ENCODE measurements at regions not wholly inside any gene's neighbourhood (a gene's known extent, or its start where the extent isn't known, plus 50 kb on each side); places are given as distances from the start of the nearest gene placed in this dataset.

DNA sequence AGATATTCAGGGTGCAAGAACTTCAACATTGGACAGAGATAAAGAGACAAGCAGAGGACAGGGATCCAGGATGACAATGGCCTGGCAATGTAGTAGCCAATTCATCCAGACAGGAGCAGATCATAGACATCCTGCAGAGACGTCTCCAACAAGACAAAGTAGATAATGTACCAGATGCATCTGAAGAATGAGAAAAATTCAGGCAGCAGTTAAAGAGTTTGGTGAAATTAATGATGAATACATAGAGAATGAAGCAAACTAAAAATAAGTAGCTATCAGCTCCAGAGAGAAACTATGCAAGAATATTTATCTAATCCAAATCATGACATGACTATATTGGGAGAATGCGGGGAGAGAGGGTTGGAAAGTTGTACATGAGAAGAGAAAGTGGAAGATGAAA lies 278.4 kb upstream of the DACH1 start:
- no peak overlapping the region for H3K14ac ChIP-seq (ENCODE audit: low read length)
- no peak overlapping the region for H2BK120ac ChIP-seq (ENCODE audit: low read depth, low read length)
- H4K8ac ChIP-seq (ENCODE audit: low read depth, low read length), result no peak overlapping the region
- no peak overlapping the region for H3K27ac ChIP-seq (replicated peaks; ENCODE audit: low read length)
- no peaks in the 10 kb centered on the region for H3K36me3 ChIP-seq (replicated peaks in 1 of 2; ENCODE audit: control insufficient read depth in 2 of 2, insufficient read depth in 2 of 2, low read length in 2 of 2)
- WGBS, 2 donors (ENCODE audit: extremely low coverage in 2 of 2, insufficient read length in 2 of 2, insufficient replicate concordance in 1 of 2), result no CpG with 5 or more reads among the region's 2 CpGs
- H3K9ac ChIP-seq (ENCODE audit: low read depth, low read length, poor library complexity), result no peak overlapping the region
- H2AK5ac ChIP-seq (ENCODE audit: low read depth, low read length), result no peak overlapping the region
- no peaks in the 10 kb centered on the region for H3K4me1 ChIP-seq (ENCODE audit: control insufficient read depth in 2 of 2, insufficient read depth in 1 of 2, low read depth in 1 of 2, low read length in 2 of 2)
- H3K27me3 ChIP-seq (ENCODE audit: control insufficient read depth in 3 of 3, insufficient read depth in 3 of 3, low read depth in 1 of 3, low read length in 3 of 3), result no peaks in the 10 kb centered on the region
- no peak overlapping the region for H3K4me2 ChIP-seq (ENCODE audit: insufficient read depth, low read length, poor library complexity, severe bottlenecking)
- no peak overlapping the region for H2BK12ac ChIP-seq (ENCODE audit: low read length)
- H3K9me3 ChIP-seq (replicated peaks in 1 of 2; ENCODE audit: control insufficient read depth in 2 of 2, insufficient read depth in 1 of 2, low read depth in 1 of 2, low read length in 2 of 2), result no peaks in the 10 kb centered on the region
- no peak overlapping the region for H2BK15ac ChIP-seq (ENCODE audit: low read length)
- H3K18ac ChIP-seq (ENCODE audit: low read length), result no peak overlapping the region
- H2AFZ ChIP-seq (ENCODE audit: low read length), result no peak overlapping the region
- no peak overlapping the region for H4K91ac ChIP-seq (ENCODE audit: low read depth, low read length, poor library complexity)
- H3K79me1 ChIP-seq (ENCODE audit: low read depth, low read length), result no peaks in the 10 kb centered on the region
- no peak overlapping the region for H3K4me3 ChIP-seq (ENCODE audit: low read length in 2 of 2)
- DNase-seq (ENCODE audit: low spot score), result no peak
- no peak overlapping the region for H3K4ac ChIP-seq (ENCODE audit: low read length)
- H2BK5ac ChIP-seq (ENCODE audit: low read length), result no peak overlapping the region
- H3K23ac ChIP-seq (ENCODE audit: low read depth, low read length, poor library complexity), result no peak overlapping the region

DNA sequence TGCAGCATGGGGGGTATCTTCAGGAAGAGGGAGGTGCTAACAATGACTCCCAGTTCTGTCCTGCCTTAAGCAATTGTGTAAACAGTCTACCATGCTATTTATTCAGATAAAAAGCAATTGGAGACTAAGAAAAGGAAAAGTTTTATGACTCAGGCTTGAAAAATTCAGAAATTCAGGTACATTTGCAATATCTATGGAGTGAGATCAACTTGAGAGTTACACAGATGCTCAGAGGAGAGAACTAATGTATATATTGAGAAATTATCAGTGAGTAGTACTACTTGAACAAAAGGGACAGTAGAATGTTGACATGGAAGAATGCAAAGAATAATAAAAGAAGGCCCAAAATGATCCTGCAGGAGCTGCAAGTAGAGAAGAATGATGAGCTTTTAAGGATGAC lies 277.6 kb upstream of the DACH1 start:
- Histone ChIP-seq H4K91ac (ENCODE audit: low read depth, low read length, poor library complexity) (no peak overlapping the region), H2AK5ac (ENCODE audit: low read depth, low read length) (no peak overlapping the region), H2BK5ac (ENCODE audit: low read length) (no peak overlapping the region), H3K27me3 (ENCODE audit: control insufficient read depth in 3 of 3, insufficient read depth in 3 of 3, low read depth in 1 of 3, low read length in 3 of 3) (no peaks in the 10 kb centered on the region), H3K4me1 (ENCODE audit: control insufficient read depth in 2 of 2, insufficient read depth in 1 of 2, low read depth in 1 of 2, low read length in 2 of 2) (no peaks in the 10 kb centered on the region), H2BK12ac (ENCODE audit: low read length) (no peak overlapping the region), H3K18ac (ENCODE audit: low read length) (no peak overlapping the region), H2AFZ (ENCODE audit: low read length) (no peak overlapping the region), H3K14ac (ENCODE audit: low read length) (no peak overlapping the region), H3K9me3 (replicated peaks in 1 of 2; ENCODE audit: control insufficient read depth in 2 of 2, insufficient read depth in 1 of 2, low read depth in 1 of 2, low read length in 2 of 2) (no peaks in the 10 kb centered on the region), H3K9ac (ENCODE audit: low read depth, low read length, poor library complexity) (no peak overlapping the region), H3K23ac (ENCODE audit: low read depth, low read length, poor library complexity) (no peak overlapping the region), H3K36me3 (replicated peaks in 1 of 2; ENCODE audit: control insufficient read depth in 2 of 2, insufficient read depth in 2 of 2, low read length in 2 of 2) (no peaks in the 10 kb centered on the region), H2BK120ac (ENCODE audit: low read depth, low read length) (no peak overlapping the region), H3K79me1 (ENCODE audit: low read depth, low read length) (no peaks in the 10 kb centered on the region), H3K27ac (replicated peaks; ENCODE audit: low read length) (no peak overlapping the region), H4K8ac (ENCODE audit: low read depth, low read length) (no peak overlapping the region), H2BK15ac (ENCODE audit: low read length) (no peak overlapping the region), H3K4me3 (ENCODE audit: low read length in 2 of 2) (no peak overlapping the region), H3K4me2 (ENCODE audit: insufficient read depth, low read length, poor library complexity, severe bottlenecking) (no peak overlapping the region), H3K4ac (ENCODE audit: low read length) (no peak overlapping the region)
- no peak for DNase-seq (ENCODE audit: low spot score)

DNA sequence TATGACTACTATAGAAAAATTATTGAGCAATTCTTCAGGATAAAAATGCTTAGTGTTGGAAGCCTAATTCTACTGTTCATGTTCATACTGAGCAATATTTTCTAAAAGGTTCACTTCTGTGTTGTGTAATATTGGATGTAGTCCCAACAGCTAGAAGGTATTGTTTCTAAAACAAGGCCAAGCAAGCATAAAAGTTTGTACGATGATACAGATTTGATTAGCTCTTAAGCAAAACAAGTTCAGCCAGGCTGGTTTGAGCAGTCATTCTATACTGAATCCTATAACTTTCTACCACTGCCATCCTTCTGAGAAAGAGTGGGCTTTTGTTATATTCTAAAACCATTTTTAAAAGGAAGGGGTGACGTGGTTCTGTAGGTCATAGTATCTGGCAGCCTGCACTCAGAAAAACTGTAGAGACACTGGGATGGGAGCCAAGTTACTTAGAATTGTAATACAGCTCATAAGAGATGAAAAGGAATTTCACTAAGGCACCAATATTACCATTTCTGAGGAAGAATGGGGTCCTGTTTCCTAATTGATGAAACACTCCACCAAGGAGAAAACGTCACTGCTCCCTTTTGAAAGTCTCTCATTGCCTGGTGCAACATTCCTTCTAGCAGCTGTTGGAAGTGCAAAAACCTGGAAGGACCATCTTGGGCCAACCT lies 275.0 kb upstream of the DACH1 start:
- Histone ChIP-seq H2BK15ac (ENCODE audit: low read length) (no peak overlapping the region), H3K27ac (replicated peaks; ENCODE audit: low read length) (no peak overlapping the region), H3K36me3 (replicated peaks in 1 of 2; ENCODE audit: control insufficient read depth in 2 of 2, insufficient read depth in 2 of 2, low read length in 2 of 2) (no peaks in the 10 kb centered on the region), H3K9me3 (replicated peaks in 1 of 2; ENCODE audit: control insufficient read depth in 2 of 2, insufficient read depth in 1 of 2, low read depth in 1 of 2, low read length in 2 of 2) (no peaks in the 10 kb centered on the region), H3K4me2 (ENCODE audit: insufficient read depth, low read length, poor library complexity, severe bottlenecking) (no peak overlapping the region), H3K27me3 (ENCODE audit: control insufficient read depth in 3 of 3, insufficient read depth in 3 of 3, low read depth in 1 of 3, low read length in 3 of 3) (no peaks in the 10 kb centered on the region), H2BK5ac (ENCODE audit: low read length) (no peak overlapping the region), H4K91ac (ENCODE audit: low read depth, low read length, poor library complexity) (no peak overlapping the region), H3K4me1 (ENCODE audit: control insufficient read depth in 2 of 2, insufficient read depth in 1 of 2, low read depth in 1 of 2, low read length in 2 of 2) (no peaks in the 10 kb centered on the region), H3K4ac (ENCODE audit: low read length) (no peak overlapping the region), H3K79me1 (ENCODE audit: low read depth, low read length) (no peaks in the 10 kb centered on the region), H2AFZ (ENCODE audit: low read length) (peak overlapping the region; percentile 3), H2AK5ac (ENCODE audit: low read depth, low read length) (no peak overlapping the region), H3K23ac (ENCODE audit: low read depth, low read length, poor library complexity) (no peak overlapping the region), H3K9ac (ENCODE audit: low read depth, low read length, poor library complexity) (no peak overlapping the region), H3K4me3 (ENCODE audit: low read length in 2 of 2) (no peak overlapping the region), H2BK12ac (ENCODE audit: low read length) (no peak overlapping the region), H2BK120ac (ENCODE audit: low read depth, low read length) (no peak overlapping the region), H3K18ac (ENCODE audit: low read length) (no peak overlapping the region), H4K8ac (ENCODE audit: low read depth, low read length) (no peak overlapping the region), H3K14ac (ENCODE audit: low read length) (no peak overlapping the region)
- WGBS, 2 donors (ENCODE audit: extremely low coverage in 2 of 2, insufficient read length in 2 of 2, insufficient replicate concordance in 1 of 2), result no CpG with 5 or more reads among the region's 3 CpGs
- no peak for DNase-seq (ENCODE audit: low spot score)

DNA sequence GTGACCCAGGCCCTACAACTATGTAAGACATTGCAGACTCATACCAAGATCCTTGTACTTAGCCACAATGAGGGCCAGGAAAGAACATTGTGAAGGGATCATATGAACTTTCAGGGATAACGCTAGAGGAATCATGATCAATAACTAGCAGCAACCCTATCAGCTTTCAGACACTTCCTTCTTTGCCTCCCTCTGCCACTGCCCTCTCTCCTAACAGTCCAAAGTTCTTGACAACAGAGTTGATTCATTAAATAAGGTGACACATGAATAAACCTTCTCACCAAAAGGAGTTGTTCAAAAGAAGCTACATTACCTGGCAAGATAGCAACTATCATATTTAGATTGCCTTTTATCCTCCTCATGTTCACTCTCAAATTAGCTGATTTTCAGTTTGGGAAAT lies 272.2 kb upstream of the DACH1 start:
- H2BK15ac ChIP-seq (ENCODE audit: low read length), result no peak overlapping the region
- no peak overlapping the region for H2BK5ac ChIP-seq (ENCODE audit: low read length)
- H3K4me3 ChIP-seq (ENCODE audit: low read length in 2 of 2), result no peak overlapping the region
- H3K9me3 ChIP-seq (replicated peaks in 1 of 2; ENCODE audit: control insufficient read depth in 2 of 2, insufficient read depth in 1 of 2, low read depth in 1 of 2, low read length in 2 of 2), result no peaks in the 10 kb centered on the region
- no peaks in the 10 kb centered on the region for H3K27me3 ChIP-seq (ENCODE audit: control insufficient read depth in 3 of 3, insufficient read depth in 3 of 3, low read depth in 1 of 3, low read length in 3 of 3)
- H3K4ac ChIP-seq (ENCODE audit: low read length), result no peak overlapping the region
- no peak overlapping the region for H4K91ac ChIP-seq (ENCODE audit: low read depth, low read length, poor library complexity)
- no peak overlapping the region for H2BK12ac ChIP-seq (ENCODE audit: low read length)
- no peaks in the 10 kb centered on the region for H3K79me1 ChIP-seq (ENCODE audit: low read depth, low read length)
- H3K23ac ChIP-seq (ENCODE audit: low read depth, low read length, poor library complexity), result no peak overlapping the region
- H3K36me3 ChIP-seq (replicated peaks in 1 of 2; ENCODE audit: control insufficient read depth in 2 of 2, insufficient read depth in 2 of 2, low read length in 2 of 2), result no peaks in the 10 kb centered on the region
- H3K4me1 ChIP-seq (ENCODE audit: control insufficient read depth in 2 of 2, insufficient read depth in 1 of 2, low read depth in 1 of 2, low read length in 2 of 2), result no peaks in the 10 kb centered on the region
- H2AK5ac ChIP-seq (ENCODE audit: low read depth, low read length), result no peak overlapping the region
- H2AFZ ChIP-seq (ENCODE audit: low read length), result no peak overlapping the region
- no peak overlapping the region for H3K18ac ChIP-seq (ENCODE audit: low read length)
- no peak overlapping the region for H4K8ac ChIP-seq (ENCODE audit: low read depth, low read length)
- no peak overlapping the region for H2BK120ac ChIP-seq (ENCODE audit: low read depth, low read length)
- H3K27ac ChIP-seq (replicated peaks; ENCODE audit: low read length), result no peak overlapping the region
- H3K4me2 ChIP-seq (ENCODE audit: insufficient read depth, low read length, poor library complexity, severe bottlenecking), result no peak overlapping the region
- no CpG with 5 or more reads among the region's 1 CpG for WGBS, 2 donors (ENCODE audit: extremely low coverage in 2 of 2, insufficient read length in 2 of 2, insufficient replicate concordance in 1 of 2)
- H3K14ac ChIP-seq (ENCODE audit: low read length), result no peak overlapping the region
- no peak overlapping the region for H3K9ac ChIP-seq (ENCODE audit: low read depth, low read length, poor library complexity)
- no peak for DNase-seq (ENCODE audit: low spot score)

Data from neuronal stem cell (in vitro differentiated cells).